Right forelimb (tissue), 1 donor: ENCODE measurements at regions not wholly inside any gene's neighbourhood (a gene's known extent, or its start where the extent isn't known, plus 50 kb on each side); places are given as distances from the start of the nearest gene placed in this dataset.
"Not testable (repeated sequence)": the region's sequence is repeated elsewhere in the genome, so short reads cannot be mapped to it uniquely, and the experiment has no call there.

ENCODE experiments used
- DNase-seq: peaks from one replicate; pipeline ENCODE4 v3.0.0-alpha.2; 2018

- DNase-seq, result no peak
These were observed 156.3 kb downstream of the CYSLTR2 start for GRCh38 chr13:48810013-48810412.

- no peak for DNase-seq
These were observed 159.8 kb downstream of the CYSLTR2 start for GRCh38 chr13:48813518-48813917.

GRCh38 chr13:48816700-48817099 lies 159.0 kb upstream of the FNDC3A start:
- DNase-seq, result no peak

- DNase-seq, result no peak
These were observed 158.4 kb upstream of the FNDC3A start for GRCh38 chr13:48817166-48817802.

- no peak for DNase-seq
These were observed 157.0 kb upstream of the FNDC3A start for GRCh38 chr13:48818495-48819356.

- no peak for DNase-seq
These were observed 156.3 kb upstream of the FNDC3A start for GRCh38 chr13:48819376-48819775.

GRCh38 chr13:48819899-48820298 lies 155.8 kb upstream of the FNDC3A start:
- no peak for DNase-seq

- DNase-seq, result not testable (repeated sequence)
These were observed 152.2 kb upstream of the FNDC3A start for GRCh38 chr13:48823526-48823925.

- no peak for DNase-seq
These were observed 149.7 kb upstream of the FNDC3A start for GRCh38 chr13:48826039-48826438.

- not testable (repeated sequence) for DNase-seq
These were observed 148.7 kb upstream of the FNDC3A start for GRCh38 chr13:48826922-48827454.

GRCh38 chr13:48827709-48828108 lies 148.0 kb upstream of the FNDC3A start:
- no peak for DNase-seq

GRCh38 chr13:48828962-48829411 lies 146.7 kb upstream of the FNDC3A start:
- no peak for DNase-seq

- DNase-seq, result no peak
These were observed 146.2 kb upstream of the FNDC3A start for GRCh38 chr13:48829536-48829935.

GRCh38 chr13:48831248-48831647 lies 144.5 kb upstream of the FNDC3A start:
- DNase-seq, result no peak

- no peak for DNase-seq
These were observed 142.3 kb upstream of the FNDC3A start for GRCh38 chr13:48833412-48833811.

GRCh38 chr13:48835326-48835725 lies 140.4 kb upstream of the FNDC3A start:
- DNase-seq, result not testable (repeated sequence)

- DNase-seq, result no peak
These were observed 137.3 kb upstream of the FNDC3A start for GRCh38 chr13:48838193-48838973.

- no peak for DNase-seq
These were observed 136.5 kb upstream of the FNDC3A start for GRCh38 chr13:48839171-48839570.

GRCh38 chr13:48840366-48840765 lies 135.3 kb upstream of the FNDC3A start:
- DNase-seq, result no peak

GRCh38 chr13:48842316-48842715 lies 133.4 kb upstream of the FNDC3A start:
- no peak for DNase-seq

- no peak for DNase-seq
These were observed 131.9 kb upstream of the FNDC3A start for GRCh38 chr13:48843630-48844380.

- no peak for DNase-seq
These were observed 131.0 kb upstream of the FNDC3A start for GRCh38 chr13:48844676-48845075.
